NOMO-1 treated with dmso at 0.1 percent for 144 hours (cell line): ENCODE measurements at regions not wholly inside any gene's neighbourhood (a gene's known extent, or its start where the extent isn't known, plus 50 kb on each side); places are given as distances from the start of the nearest gene placed in this dataset.
"Not testable (repeated sequence)": the region's sequence is repeated elsewhere in the genome, so short reads cannot be mapped to it uniquely, and the experiment has no call there.

ENCODE experiments used
- DNase-seq: peaks from one replicate; lab custom pipeline; 2025; ENCODE audit not compliant: unreplicated experiment; lab: John Stamatoyannopoulos, UW

DNA sequence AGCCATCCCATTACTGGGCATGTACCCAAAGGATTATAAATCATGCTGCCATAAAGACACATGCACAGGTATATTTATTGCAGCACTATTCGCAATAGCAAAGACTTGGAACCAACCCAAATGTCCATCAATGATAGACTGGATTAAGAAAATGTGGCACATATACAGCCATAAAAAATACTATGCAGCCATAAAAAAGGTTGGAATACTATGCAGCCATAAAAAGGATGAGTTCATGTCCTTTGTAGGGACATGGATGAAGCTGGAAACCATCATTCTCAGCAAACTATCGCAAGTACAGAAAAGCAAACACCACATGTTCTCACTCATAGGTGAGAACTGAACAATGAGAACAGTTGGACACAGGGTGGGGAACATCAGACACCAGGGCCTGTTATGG is 151.5 kb downstream of the PLK2 start:
- DNase-seq, result not testable (repeated sequence)

DNA sequence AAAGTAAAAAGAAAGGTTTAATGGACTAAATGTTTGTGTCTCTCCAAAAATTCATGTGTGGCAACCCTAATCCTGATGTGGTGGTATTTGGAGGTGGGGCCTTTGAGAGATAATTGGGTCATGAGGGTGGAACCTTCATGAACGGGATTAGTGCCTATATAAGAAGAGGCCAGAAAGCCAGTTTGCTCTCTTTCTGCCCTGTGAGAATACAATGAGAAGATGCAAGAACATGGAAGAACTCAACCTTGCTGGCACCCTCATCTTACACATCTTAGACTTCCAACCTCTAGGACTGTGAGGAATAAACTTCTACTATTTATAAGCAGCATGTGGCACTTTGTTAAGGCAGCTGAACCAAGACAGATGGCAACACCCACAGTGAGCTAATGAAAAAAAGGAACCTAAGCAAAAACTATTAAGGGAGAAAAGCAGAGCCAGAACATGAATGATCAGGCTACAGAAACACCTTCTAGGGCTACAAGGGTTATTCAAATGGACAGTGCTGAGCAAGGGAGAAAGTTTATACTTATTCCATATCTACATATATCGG is 159.5 kb downstream of the PLK2 start:
- no peak for DNase-seq

DNA sequence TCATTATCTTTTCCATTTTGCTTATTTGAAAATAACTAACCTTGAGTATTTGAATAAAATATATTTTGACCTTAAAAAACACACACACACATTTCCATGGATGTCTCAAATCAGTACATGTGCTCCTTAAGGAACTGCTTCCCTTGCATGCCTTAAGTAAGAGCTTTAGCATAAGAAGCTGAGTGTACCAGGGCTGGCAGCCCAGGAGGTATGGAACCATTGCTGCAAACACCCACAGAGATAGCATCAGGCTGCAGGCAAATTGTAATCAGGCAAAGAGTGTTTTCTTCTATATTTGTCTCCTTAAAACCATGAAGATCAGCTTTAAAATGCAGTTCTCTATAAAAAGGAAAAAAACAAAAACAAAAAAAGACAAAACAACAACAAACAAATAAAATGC is 160.6 kb downstream of the PLK2 start:
- DNase-seq, result no peak

DNA sequence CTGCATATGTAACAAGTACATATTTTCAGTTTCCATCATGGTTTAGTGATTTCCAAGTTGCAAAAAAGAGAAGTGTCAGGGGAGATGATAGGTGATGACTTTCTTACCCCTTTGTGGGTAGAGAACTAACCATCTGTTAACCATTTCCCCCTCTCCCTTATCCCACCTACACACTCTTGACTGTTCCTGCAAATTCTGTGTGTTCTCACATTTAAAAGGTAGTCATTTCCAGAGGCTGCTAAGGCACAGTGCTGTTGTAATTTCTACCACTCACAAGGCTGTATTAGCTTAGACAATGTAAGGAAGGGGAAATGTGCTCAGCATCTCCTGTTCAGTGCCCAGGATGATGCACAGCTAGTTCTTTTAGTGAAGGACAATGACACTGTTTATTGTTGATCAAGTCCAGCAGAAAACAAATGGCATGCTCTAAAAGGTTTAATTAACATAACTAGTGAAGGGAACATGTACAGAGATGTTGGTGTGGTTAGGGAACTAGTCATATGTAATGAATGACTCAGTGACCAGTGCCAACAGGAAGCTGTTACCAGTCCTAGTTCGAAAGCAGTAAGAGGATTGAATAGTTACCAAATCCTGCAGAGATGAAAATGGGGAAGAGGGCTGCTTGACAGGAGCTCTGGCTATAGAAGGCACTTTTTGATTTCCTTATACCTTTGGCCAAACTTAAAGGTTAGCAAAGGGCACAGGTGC is 165.1 kb downstream of the PLK2 start:
- DNase-seq, result no peak

DNA sequence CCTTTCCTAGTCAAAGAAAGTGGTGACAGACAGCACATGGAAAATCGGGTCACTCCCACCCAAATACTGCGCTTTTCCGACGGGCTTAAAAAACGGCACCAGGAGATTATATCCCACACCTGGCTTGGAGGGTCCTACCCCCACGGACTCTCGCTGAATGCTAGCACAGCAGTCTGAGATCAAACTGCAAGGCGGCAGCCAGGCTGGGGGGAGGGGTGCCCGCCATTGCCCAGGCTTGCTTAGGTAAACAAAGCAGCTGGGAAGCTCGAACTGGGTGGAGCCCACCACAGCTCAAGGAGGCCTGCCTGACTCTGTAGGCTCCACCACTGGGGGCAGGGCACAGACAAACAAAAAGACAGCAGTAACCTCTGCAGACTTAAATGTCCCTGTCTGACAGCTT is 171.6 kb downstream of the PLK2 start:
- not testable (repeated sequence) for DNase-seq

DNA sequence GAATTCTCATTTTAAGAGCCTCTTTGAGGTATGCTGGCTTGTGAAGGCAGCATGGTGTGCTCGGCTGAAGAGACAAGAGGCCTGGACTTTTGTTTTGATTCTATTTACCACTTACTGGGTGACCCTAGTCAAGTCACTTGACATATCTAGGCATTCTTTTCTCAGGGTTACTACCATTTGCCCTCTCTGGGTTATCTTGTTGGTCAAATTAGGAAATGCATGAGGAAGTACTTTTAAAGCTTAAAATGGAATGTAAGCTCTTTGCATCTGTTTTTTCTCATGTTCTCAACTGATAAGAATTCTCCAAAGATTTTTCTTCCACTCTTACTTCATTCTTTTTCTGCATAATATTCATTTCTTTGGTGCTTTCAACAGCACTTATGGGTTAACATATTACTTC is 173.1 kb downstream of the PLK2 start:
- no peak for DNase-seq

DNA sequence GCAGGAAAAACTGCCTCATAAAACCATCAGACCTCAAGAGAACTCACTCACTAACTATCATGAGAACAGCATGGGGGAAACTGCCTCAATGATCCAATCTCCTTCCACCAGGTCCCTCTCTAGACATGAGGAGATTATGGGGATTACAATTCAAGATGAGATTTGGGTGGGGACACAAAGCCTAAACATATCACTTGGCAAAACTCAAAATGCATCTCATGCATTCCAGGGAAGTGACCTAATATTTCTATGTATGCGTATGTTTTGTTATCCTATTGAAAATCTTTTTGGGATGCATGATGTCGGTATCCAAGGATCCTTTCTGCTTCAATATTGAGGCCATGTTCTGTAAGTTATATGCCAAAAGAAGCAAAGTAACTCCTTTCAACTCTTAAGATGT is 174.0 kb downstream of the PLK2 start:
- no peak for DNase-seq

DNA sequence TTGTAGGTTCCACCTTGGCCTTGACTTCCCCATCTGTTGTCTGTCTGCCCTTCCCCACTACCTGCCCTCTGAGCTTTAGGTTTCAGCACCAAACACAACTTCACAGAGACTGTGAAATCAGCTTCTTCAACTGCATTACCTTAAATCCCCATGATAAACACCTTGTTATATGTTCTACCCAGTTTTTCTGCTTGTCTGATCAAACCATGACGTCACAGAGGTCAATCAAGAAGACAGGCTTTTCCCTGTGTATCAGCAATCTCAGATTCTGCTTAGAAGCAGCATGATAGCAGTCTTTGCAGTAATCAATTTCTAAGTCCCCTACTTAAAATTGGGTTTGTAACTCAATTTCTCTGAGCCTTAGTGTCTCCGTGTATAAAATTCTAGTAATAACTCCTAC is 175.0 kb downstream of the PLK2 start:
- no peak for DNase-seq

DNA sequence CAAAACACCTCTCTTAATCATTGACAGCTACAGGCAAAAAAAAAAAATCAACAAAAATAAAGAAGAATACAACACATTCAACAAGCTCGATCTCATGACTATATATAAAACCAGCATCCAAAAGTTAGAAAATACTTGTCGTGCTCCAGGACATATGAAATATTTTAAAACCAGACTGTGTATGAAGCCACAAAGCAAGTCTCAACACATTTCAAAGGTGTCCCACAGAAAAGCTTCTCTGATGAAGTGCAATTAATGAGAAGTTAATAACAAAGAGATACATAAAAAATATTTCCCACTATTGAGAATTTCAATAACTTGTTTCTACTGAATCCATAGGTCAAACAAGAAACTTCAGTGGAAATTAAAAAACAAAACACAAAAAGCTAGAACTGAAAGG is 178.7 kb downstream of the PLK2 start:
- no peak for DNase-seq

DNA sequence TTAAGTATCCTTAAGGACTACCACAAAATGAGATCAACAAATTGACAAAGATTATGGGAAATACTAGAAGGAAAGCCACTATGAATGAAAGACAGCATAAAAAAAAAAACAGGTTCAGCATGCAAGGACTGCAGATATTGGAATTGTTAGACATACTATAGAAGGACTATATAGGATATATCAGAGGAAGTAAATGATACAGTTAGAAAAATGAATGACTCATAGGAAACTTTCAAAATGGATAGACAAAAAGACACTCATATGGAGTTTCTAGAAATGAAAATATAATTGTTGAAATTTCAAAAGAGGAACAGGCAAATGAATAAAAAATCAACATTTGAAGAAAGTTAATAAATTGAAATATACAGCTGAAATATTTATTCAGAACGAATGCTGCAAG is 180.6 kb downstream of the PLK2 start:
- no peak for DNase-seq

DNA sequence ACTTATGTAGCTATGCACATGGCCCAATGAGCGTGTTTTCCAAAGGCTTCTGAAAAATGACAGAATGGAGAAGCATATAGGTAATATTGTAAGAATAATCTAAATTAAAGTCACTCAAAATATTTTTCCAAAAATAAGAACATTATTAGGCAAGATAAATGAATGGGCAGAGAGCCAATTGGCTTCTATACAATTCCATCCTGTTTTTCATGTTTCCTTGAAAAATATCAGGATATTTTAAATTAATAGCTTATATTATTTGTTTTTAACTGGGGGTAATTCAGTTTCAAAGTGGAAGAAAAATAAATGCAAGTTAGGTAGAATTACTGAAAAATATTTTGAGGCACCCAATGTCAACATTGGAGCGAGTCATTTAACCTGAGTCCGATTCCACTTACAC is 183.5 kb downstream of the PLK2 start:
- DNase-seq, result no peak

DNA sequence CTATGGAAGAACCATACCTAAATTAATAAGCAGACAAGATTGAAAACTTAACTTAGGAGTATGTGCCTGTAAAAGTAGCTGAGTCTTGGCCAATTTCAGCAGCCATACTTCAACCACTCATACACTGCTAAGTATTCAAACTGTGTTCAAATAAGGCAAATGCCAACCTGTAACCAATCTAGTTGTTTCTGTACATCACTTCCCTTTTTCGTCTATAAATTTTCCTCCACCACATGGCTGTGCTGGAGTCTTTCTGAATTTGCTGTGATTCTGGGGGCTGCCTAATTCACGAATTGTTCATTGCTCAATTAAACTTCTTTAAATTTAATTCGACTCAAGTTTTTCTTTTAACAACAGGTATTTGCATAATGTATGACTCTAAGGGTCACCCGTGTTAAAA is 184.4 kb downstream of the PLK2 start:
- no peak for DNase-seq

DNA sequence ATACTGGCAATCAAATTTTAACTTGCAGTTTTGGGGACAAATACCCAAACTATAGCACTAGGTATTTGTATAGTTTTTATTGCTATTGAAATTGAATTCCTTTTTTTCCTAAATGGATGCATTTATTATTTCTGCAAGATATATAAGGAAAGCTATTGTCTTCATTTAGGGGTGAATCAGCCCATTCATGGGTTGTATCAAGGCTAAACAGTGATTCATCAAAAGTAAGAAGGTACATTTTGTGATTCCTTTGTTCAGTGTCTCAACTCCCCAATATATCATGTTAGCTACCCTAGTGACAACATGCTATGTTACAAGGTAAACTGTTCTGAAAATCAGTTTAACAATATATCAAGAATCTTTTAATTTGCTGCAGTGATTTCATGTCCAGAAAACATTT is 185.7 kb downstream of the PLK2 start:
- no peak for DNase-seq

DNA sequence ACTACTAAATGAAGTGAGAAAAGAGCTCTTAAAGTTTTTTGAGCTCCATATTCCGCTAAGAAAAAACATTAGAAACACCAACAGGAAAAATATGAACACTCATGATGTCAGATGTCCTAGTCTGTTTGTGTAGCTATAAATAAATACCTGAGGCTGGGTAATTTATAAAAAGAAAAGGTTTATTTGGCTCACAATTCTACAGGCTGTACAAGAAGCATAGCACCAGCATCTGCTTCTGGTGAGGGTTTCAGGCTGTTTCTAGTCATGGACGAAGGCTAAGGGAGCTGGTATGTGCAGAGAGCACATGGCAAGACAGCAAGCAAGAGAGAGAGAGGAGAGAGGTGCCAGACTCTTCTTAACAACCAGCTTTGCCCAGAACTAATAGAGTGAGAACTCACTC is 186.2 kb downstream of the PLK2 start:
- DNase-seq, result no peak

DNA sequence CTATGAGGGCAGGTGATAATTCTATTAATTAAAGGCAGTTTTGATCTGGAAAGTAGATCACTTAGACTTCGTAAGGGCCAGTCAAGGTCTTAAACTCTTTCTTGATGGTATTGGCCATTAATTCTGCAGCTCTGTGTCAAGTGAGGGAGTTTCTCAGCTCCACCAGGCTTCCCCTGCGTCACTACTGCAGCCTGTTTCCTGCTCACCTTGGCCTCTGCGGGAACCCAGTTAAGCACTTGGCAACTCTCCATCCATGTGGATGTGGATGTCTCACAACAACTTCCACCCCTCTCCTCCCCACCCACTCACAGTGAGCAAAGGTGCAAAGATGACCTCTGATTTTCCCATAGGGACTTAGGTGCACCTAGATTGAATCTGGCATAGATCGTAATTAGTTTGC is 191.6 kb downstream of the PLK2 start:
- no peak for DNase-seq

DNA sequence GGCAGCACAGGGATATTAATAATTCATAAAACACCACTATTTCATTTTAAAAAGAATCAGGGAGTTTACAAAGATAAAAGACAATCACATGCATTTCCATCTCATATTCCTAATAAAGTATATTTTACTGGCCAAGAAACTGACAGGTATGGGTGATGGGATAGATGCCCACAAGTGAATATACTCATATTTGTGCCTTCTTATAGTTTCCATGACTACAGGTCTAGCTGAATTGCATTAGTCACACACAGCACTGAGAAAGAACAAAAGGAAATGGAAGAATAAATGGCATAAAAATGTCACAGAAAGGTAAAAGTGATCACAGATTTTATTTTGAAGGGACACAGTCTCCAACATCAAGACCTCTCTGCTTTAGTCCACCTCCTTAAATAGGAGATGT is 193.5 kb downstream of the PLK2 start:
- no peak for DNase-seq

DNA sequence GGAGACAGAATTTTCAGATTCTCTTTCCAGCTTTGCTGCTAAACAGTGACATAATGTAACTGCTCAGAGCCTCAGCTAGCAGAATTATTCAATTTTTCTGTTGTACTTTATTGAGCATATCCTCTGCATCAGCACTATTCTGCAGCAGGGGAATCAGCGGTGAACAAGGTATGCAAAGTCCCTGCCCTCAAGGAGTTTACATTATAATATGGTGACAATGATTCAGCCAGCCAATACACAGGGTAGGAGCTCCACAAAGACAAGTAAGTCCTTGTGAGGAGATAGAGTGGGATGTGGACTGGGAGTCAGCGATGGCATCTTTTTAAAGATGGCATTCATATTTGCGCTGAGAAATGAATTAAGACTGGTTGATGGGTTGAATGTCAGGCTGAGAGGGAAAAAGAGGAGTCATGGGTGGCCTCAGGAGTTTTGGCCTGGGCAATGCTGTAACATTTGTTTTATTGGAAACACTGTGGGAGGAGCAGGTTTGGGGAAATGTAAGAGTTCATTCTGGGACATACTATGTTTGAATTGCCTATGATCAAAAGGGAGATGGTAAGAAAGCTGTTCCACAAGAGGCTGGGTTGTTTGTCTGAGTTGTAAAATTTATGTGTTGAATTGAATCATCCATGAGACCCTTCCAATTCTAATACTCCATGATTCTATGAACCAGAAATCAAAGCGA is 194.5 kb downstream of the PLK2 start:
- DNase-seq, result no peak

DNA sequence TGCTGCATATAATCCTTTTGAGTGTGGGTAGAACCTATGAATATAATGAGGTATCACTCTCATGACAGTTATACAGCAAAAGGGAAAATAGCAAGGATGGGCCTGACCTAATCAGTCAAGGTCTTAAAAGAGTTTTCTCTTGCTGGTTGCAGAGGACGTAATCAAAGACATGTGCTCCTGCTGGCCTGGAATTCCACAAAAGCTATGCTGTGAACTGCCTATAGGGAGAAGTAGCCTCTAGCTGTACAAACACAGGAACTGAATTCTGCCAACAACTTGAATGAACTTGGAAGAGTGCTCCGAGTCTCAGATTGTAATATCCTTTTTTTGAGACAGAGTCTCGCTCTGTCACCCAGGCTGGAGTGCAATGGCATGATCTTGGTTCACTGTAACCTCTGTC is 195.6 kb downstream of the PLK2 start:
- no peak for DNase-seq

DNA sequence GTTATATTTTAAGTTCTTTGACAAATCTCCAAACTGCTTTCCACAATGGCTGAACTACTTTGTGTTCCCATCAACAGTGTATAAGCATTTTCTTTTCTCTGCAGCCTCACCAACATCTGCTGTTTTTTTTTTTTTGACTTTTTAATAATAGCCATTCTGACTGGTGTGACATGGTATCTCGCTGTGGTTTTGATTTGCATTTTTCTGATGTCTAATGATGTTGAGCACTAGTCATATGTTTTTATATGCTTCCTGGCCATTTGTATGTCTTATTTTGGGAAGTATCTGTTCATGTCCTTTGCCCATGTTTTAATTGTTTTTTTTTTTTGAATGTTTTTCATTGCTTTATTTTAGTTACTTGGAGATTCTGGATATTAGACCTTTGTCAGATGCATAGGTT is 196.6 kb downstream of the PLK2 start:
- no peak for DNase-seq

DNA sequence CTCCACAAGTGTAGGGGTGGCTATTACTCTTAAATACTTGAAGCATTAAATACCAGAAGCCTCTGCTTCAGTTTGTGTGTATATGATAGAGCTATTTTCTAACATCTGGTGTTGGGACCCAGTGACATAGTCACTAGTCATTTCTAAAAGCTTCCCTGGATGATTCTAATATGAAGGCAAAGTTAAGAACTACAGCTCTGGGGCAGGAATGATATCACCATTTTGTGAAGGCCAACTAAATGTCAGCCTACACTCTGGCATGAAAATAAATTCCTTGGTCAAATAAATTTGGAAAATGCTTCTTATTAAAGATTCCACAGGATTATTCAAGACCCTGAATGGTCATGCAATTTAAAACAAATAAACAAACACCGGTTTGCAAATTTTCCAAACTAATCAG is 197.7 kb downstream of the PLK2 start:
- no peak for DNase-seq

DNA sequence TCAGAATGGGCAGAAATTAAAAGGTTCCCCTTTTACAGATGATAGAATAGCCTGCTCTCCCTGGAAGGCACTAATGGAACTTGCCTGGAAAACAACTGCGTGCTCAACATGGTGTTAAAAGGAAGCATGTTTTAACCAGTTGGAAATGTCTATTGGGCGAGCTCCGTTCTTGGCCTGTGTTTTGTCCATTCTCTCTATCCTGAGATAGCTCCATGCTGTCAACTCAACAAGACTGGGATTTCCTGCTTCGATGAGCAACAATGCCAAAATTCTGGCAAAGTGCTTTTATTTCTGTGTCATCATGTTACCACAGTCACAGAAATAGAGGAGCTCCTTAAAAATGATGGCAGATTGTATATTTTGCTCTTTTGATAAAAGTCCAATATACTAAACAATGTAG is 198.3 kb downstream of the PLK2 start:
- DNase-seq, result no peak

DNA sequence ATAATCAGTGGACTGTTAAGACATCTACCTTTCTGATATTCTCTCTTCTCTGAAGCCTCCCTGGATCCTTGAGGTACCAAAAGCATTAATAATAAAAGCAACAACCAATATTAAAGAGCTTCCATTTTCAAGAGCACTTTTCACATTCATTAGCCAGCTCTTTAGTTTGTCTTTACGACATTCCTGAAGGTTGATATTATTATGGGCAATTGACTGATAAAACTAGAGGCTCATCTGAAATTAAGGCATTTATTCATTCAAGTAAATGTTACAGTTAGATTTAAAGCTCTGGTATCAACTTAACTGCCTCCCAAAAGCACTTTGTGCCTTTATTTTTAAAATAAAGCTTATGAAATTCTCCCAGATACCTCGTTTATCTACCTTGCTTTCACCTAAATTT is 199.6 kb downstream of the PLK2 start:
- no peak for DNase-seq

DNA sequence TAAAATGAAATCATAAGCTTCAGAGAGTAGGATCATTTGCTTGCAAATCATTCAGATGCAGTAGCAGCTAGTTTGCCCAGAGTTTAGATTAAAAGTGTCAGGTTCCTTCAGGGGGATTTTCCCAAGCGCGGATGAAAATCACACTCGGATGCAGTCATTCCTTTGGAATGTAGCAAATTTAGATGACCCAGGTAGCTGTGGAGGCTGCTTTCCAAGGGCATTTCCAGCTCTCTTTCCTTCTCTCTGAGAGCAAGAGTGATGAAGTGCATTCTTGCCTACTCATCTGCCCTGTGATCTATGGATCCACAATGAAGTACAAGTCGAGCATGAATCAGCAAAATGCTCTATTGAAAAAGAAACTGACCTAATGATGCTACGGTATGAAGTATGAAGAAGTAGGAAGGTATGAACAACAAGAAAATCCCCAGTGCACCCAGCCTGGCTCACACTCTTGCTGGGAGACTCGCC is 200.2 kb downstream of the PLK2 start:
- no peak for DNase-seq
